GM18508 (cell line): ENCODE measurements at regions not wholly inside any gene's neighbourhood (a gene's known extent, or its start where the extent isn't known, plus 50 kb on each side); places are given as distances from the start of the nearest gene placed in this dataset.
"Not testable (repeated sequence)": the region's sequence is repeated elsewhere in the genome, so short reads cannot be mapped to it uniquely, and the experiment has no call there.

Experiments
- ATAC-seq: cut with Tn5 transposase; IDR thresholded peaks from one replicate; pipeline ENCODE4 v1.9.1; 2021; ENCODE audit warnings: moderate number of reproducible peaks; ENCODE audit not compliant: insufficient read depth, unreplicated experiment

- ATAC-seq, result no peak
Observed at GRCh38 chr3:135393159-135393558, 572.4 kb upstream of the PPP2R3A start.

- no peak for ATAC-seq
Observed at GRCh38 chr3:135393898-135394525, 571.5 kb upstream of the PPP2R3A start.

- ATAC-seq, result no peak
Observed at GRCh38 chr3:135412475-135412874, 553.1 kb upstream of the PPP2R3A start.

GRCh38 chr3:135416182-135416581, 549.3 kb upstream of the PPP2R3A start:
- no peak for ATAC-seq

- no peak for ATAC-seq
Observed at GRCh38 chr3:135419155-135419554, 546.4 kb upstream of the PPP2R3A start.

GRCh38 chr3:135426508-135426907, 539.0 kb upstream of the PPP2R3A start:
- no peak for ATAC-seq

- ATAC-seq, result no peak
Observed at GRCh38 chr3:135432402-135432801, 533.1 kb upstream of the PPP2R3A start.

- ATAC-seq, result not testable (repeated sequence)
Observed at GRCh38 chr3:135438889-135439597, 526.5 kb upstream of the PPP2R3A start.

GRCh38 chr3:135439632-135440031, 525.9 kb upstream of the PPP2R3A start:
- not testable (repeated sequence) for ATAC-seq

GRCh38 chr3:135440233-135440632, 525.3 kb upstream of the PPP2R3A start:
- no peak for ATAC-seq

GRCh38 chr3:135440746-135441145, 524.8 kb upstream of the PPP2R3A start:
- ATAC-seq, result no peak

GRCh38 chr3:135444058-135444457, 521.5 kb upstream of the PPP2R3A start:
- ATAC-seq, result no peak

- no peak for ATAC-seq
Observed at GRCh38 chr3:135447483-135447882, 518.0 kb upstream of the PPP2R3A start.

- no peak for ATAC-seq
Observed at GRCh38 chr3:135448520-135448919, 517.0 kb upstream of the PPP2R3A start.

GRCh38 chr3:135449046-135449445, 516.5 kb upstream of the PPP2R3A start:
- ATAC-seq, result no peak

GRCh38 chr3:135451037-135451785, 514.3 kb upstream of the PPP2R3A start:
- ATAC-seq, result no peak

GRCh38 chr3:135452881-135453280, 512.6 kb upstream of the PPP2R3A start:
- ATAC-seq, result no peak

GRCh38 chr3:135453326-135453725, 512.2 kb upstream of the PPP2R3A start:
- ATAC-seq, result no peak

GRCh38 chr3:135454890-135455289, 510.6 kb upstream of the PPP2R3A start:
- no peak for ATAC-seq

- no peak for ATAC-seq
Observed at GRCh38 chr3:135456108-135456790, 509.3 kb upstream of the PPP2R3A start.
